HG03571 (cell line): ENCODE measurements at regions not wholly inside any gene's neighbourhood (a gene's known extent, or its start where the extent isn't known, plus 50 kb on each side); places are given as distances from the start of the nearest gene placed in this dataset.
"Not testable (repeated sequence)": the region's sequence is repeated elsewhere in the genome, so short reads cannot be mapped to it uniquely, and the experiment has no call there.

Experiments
- ATAC-seq: cut with Tn5 transposase; IDR thresholded peaks from one replicate; pipeline ENCODE4 v1.9.1; 2021; ENCODE audit not compliant: unreplicated experiment

DNA sequence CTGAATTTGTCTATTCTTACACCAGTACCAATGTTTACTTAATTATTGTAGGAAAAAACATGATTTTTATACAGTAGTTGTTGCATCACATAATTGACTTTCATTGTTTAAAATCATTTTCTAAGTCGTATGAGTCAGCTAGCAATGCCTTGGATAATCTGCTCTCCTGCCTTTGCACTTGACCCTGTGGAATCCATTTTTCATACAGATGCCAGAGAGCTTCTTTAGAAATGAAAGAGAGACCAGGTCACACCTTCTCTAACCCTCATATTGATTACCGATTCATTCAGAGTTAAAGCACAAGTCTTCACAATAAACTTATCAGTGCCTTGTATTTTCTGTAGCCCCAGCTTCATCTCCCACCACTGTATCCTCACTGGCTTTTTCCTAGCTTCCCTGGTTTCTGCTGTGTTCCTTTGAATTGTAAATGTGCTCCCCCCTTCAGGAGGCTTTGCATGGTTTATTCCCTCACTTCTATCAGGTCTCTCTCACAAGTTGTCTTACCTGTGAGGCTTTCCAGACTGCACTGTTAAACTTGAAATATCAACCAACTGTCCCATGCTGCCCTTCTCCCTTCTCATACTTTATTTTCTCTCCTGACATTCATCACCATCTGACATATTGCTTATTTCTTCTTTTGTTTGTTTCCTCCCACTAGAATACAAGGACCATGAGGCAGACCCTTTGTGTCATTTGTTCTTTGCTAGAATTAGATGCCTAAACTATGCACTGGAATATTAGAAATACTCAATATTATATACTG, 662.0 kb upstream of the GBE1 start:
- no peak for ATAC-seq

DNA sequence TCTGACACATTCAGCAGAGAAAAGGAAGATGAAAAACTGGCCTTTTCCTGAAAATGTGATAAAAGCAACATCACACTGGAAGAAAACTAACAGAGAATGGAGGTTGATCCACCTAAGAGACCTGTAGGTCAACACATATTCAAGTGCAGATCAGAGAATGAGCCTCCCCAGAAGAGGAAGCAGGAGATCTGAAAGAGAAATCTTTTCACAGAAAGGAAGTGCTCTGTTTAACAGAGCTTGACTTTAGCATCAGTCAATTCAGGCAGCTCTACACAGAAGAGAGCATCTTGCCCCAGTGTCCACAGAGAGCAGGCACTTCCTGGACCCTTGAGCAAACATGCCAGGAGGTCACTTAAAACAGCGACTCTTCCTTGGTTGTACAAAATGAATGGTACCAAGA, 655.4 kb upstream of the GBE1 start:
- no peak for ATAC-seq

DNA sequence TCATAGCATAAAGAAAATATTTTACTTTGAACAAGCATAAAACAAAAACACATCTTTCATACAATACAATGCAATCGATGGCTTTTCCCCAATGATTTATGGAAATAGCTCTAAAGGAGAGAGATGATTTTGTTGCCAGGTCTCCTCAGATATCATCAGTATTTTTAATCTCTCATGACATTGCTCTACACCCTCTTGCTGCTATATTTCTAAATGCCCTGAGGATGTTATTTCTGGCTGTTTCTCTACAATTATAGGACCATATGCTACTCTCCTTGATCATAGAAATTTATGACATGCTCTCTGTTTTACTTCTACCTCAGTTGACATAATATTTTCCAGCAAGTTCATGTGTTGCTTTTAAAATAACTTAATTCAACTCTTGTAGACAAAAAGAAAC, 654.9 kb upstream of the GBE1 start:
- ATAC-seq = no peak

DNA sequence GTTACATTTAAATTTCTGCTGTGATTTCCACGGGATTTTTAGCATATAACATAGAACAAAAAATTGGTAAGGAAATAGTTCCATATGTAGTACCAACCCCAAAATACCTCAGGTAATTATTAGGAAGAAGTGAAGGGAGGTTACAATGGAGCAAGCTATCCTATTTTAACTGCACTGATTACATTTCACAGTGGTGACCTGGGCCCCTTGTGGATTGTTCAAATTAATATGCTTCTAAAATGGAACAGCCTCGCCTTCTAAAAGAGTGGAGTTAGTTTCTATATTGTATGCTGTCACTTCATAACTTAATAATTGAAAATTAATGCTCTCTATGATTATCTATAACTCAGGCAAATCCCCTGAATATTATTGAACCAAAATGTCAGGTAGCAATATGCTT, 651.7 kb upstream of the GBE1 start:
- ATAC-seq = no peak

DNA sequence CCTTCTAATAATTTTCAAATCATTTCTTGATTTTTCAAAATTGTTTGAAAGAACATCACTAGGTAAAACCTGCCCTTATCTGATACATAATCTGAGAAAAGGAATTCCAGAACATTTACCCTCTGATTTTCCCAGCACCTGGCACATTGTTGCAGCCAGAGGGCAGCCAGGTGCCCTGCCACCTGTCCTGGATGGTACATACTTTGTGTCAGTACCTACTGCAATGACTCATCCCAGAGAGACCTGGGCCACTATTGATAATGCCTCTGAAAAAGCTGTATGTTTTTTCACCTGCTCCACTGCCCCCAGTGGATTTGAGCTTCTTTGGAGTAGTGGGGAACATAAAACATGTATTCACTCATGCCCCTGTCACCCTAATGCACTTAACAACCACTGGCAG, 648.9 kb upstream of the GBE1 start:
- ATAC-seq = no peak

DNA sequence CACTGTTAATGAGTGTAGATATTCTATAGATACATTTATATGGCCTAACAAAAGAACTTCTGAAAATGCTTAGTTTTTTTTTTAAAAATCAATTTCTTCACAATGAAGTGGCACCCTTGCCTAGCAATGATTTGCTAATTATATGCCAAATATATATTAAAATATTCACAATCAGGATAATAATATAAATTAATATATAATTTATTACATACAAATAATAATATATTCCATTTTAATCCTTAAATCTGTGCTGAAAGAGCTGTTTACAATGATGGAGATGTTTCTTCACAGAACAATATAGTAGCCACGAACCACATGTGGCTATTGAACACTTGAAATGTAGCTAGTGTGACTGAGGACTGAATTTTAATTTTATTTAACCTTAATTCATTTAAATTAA, 648.4 kb upstream of the GBE1 start:
- ATAC-seq = no peak

DNA sequence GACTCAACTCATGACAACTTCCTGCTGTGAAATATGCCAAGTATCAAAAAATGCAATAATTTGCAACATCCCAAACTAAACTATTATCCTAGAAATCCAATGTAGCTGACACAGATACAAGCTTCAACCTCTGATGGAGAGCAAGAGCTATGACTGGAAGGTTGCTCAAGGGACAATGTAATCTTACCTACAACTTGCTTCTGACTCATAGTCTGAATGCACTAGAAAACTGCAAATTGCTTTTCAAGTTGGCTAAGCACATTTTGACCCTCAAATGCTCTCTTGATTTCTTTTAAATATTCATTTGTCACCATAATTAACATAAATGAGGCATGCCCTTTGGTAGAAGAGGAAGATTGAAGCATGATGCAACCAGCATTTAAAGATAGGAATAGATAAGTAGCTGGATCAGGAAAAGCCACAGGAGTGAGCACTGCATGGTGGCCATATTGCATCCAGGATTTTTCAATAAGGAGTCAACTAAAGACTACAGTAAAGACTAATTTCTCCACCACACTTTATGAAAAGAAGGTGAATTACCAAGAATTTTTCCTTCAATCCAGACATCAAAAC, 630.8 kb upstream of the GBE1 start:
- ATAC-seq = no peak

DNA sequence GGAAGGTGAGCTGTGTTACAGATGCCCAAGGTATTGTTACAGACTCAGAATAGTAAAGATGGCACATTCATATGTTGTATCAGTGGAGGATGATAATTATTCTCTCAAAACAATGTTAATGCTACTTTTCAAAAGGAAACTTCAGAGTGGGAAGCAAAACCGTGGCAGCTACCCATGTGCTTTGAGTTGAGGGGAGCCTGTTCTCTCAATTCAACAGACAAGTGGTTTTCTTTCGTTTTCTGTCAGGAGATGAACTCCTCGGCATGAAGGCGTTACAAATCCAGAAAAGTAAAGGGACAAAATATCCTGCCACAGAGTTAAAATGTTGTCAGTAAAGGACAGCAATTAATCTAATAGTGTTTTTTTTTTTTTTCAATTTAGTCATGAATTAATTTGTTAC, 629.4 kb upstream of the GBE1 start:
- ATAC-seq = no peak

DNA sequence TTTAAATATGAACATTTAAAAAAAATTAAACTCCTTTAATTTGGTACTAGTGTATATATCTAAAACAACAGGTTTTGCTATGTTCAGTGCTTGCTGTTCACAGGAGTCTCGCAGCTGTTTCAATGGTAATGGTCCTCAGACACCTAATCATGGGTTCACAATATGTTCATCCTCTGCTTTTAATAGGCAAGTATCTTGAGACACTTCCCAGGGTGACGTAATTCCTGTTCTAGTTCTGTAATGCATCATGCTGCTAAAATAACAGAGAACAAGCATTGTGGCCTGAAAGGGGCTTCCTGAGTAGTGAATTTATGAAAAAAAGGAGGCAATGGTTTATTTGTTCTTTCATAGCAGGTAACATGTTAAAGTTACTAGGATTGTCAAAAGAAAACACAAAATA, 625.2 kb upstream of the GBE1 start:
- ATAC-seq = no peak

DNA sequence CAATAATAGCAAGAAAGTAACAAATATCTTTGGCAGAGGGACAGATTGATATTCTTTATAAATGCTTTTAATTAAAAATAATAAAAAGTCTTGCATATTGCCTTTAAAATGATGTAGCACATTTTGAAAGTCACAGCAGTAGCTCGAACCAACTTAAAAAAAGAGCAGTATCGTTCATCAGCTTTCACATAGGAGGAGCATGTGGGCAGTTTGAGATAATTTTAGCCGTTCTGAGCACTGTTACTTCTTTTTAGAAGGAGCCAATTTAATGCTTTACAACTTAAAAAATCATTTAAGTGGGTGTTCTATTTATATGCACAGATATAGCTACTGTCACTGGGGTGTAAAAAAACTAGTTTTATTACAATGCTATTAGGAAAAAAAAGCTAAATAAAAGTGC, 622.7 kb upstream of the GBE1 start:
- ATAC-seq = no peak

DNA sequence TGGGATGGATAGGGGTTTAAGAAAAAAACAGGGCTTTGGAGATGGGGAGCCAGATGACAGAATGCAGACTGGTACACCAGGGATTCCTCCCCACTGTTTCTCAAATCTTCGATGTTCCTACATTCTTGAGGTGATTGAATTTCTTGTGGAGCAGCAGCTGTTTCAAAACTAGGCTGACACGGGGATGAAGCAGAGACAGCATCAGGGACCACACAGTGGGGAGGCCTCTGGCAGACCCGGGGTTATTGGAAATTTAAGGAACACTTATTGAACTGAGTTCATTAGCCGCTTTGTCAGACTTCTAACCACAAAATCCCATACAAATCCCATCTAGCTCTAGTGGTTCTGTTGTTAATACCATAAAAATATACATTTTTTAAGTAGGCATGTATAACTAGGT, 621.4 kb upstream of the GBE1 start:
- ATAC-seq = no peak

DNA sequence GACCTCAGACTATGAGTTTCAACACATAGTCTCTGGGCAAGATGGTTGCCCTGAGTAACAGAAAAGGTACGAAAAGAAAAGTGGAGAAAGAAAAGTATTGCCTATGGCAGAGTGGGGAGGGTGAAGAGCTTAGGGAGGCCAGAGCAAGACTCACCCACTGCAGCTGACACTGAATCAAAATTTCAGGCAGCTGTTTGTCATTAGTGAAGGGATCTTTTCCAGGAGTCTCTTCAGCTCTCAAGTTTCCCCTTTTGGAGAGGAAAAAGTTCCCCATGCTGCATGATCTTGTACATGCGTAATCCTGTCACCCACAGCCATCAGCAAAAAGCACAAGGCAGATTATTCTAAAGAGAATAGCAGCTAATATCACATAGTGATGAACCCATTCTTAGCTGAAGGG, 616.9 kb upstream of the GBE1 start:
- no peak for ATAC-seq

DNA sequence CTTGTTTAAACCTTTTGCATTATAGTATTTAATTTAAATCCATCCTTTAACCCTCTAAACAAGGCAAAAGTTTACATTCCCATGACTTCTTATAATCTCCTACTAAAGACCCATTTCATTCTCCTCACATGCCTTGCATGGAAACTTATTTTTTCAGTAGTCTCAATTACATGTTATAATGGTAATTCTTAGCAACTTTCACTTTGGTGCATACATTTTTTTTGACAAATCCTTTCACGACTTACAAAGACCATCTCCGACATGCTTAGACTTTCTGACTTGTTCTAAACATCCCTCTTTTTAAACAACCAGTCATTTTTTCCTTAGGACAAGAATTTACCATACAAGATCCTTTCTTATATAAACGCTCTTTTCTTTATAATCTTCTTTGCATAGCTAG, 615.4 kb upstream of the GBE1 start:
- ATAC-seq = no peak

DNA sequence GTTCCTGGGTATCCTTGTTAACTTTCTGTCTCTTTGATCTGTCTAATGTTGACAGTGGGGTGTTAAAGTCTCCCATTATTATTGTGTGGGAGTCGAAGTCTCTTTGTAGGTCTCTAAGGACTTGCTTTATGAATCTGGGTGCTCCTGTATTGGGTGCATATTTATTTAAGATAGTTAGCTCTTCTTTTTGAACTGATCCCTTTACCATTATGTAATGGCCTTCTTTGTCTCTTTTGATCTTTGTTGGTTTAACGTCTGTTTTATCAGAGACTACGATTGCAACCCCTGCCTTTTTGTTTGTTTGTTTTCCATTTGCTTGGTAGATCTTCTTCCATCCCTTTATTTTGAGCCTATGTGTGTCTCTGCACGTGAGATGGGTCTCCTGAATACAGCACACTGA, 612.4 kb upstream of the GBE1 start:
- not testable (repeated sequence) for ATAC-seq

DNA sequence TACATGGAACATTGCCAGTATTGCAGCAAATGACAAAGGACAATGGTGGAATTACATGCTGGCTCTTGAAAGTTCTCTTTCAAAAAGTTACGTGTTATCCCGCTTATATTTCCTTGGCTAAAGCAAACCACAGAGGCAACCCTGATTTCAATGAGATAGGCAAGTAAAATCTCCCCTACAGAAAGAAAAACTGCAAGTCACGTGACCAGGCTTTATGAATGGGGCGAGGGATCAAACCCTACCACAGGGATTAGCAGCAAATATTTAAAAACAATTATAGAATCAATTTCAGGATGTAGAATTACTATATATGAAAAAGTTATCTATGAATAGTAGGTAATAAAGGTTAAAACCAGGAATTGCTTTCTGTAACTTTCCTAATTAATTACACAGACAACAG, 603.4 kb upstream of the GBE1 start:
- ATAC-seq = no peak

DNA sequence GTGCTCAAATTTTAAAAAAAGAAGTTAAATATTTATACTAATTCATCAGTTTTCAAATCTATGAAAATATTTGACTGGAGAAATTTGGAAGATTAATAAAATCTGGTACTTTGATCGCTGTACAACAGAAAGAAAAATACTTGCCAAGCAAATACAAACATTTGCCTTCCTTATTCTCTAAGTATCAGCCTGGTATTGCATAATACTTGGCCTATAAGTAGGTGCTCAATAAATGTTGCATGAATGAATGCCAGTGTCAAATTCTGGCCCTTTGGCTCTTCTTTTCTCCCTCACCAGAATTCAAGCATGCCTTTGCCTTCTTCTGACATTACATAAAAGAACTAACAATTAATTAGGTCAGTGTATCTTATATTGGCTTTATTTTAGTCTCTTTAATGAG, 601.7 kb upstream of the GBE1 start:
- no peak for ATAC-seq

DNA sequence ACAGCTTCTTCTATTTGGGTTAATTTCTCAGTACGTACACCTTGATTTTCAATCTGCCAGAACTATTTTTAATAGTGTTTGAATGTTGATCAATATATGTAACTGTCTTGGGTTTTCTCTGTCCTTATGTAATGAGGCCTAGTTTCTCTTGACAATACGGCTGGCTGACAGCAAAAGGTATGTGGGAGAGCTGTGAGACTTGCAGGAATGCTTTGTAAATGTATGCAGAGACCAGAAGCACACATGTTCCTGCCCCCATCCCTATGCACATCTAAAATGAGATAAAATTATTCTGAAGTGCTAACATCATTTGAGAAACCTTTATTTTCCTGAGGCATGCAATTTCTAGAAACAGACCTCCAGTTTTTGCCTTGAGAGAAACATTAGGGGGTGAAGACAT, 593.8 kb upstream of the GBE1 start:
- ATAC-seq = no peak

DNA sequence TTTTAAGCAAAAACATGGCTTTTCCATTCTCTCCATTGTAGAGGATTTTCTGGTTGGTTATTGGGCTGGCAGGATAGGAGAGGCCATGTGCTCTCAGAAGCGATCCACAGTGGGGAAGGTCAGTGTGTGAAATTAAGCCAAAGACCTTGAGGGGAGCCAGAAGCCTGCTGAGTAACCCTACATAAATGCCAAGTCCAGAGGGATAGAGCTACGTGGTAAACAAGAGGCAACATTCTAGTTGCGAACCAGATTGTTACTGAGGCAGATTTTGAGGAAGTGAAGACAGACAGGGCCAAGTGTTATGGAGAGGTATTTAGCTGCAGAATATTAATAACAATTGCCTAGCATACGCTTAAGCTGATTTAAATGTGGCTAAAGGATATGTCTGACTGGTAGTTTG, 592.8 kb upstream of the GBE1 start:
- no peak for ATAC-seq

DNA sequence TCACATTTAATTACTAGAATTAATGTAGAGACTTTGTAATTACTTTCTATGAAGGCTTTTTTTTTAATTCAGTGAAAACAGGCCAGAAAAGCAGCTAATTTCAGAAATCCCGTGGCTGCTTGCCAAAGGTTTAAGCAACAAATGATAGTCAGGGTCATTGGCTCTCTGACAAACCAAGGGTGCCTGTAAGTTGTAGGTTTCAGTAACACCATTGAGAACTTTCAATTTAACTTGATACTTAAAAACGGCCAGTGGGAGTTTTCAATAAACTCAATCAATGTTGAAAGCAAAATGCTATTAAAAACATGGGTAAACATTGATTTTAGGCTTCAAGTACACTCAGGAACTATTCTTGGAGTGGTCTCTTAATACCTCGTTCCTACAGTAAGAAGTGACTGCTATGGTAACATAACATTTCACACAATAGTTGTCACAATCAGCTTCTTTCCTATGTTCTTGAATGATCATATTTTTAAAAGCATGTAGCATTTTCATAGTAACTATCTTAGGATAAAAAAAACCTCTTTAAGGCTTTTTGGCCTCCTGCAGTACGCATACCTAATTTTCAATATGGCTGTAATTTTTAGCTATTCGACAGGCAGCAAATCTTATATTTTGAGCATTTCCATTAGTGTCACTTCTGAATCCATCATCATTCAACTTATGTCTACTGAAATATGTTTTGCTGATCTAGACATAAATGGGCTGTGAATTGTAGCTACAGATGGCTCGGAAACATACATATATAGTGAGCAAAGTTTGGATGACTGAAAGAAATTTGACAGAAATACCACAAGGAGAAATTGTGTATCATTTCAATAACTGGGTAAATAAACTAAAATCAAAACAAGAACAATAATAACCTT, 592.1 kb upstream of the GBE1 start:
- ATAC-seq = no peak

DNA sequence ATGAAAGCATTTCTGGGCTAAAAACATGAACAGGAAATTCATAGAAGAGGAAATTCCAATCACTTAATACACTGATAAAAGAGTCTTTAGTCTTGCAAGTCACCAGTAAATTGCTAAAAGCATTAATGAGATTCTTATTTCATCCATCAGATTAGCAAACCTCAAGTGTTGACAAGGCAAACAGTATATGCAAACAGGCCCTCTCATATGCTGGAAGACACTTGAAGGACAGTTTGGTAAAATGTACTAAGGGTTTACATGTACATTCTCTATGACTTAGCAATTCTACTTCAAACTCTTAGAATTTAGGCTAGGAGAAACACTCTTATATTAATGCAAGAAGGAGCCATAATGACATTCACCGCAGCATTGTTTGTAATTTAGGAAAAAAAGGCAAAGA, 586.1 kb upstream of the GBE1 start:
- ATAC-seq = no peak

DNA sequence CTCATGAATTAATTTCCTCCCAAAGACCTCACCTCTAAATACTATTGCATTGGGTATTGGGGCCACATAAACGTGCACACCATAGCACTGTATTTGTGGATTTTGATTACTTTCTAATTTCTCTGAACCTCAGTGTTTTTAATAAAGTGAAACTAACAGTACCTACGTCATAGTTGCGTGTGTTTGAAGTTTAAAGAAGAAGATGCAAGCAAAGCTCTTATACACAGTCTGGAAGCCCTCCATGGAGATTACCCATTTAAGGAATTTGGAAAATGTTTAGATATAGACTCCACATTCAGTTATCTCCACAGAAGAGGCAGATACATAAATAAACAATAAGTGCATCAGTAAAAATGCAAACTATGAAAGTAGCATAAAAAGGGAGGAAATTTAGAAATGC, 581.1 kb upstream of the GBE1 start:
- no peak for ATAC-seq

DNA sequence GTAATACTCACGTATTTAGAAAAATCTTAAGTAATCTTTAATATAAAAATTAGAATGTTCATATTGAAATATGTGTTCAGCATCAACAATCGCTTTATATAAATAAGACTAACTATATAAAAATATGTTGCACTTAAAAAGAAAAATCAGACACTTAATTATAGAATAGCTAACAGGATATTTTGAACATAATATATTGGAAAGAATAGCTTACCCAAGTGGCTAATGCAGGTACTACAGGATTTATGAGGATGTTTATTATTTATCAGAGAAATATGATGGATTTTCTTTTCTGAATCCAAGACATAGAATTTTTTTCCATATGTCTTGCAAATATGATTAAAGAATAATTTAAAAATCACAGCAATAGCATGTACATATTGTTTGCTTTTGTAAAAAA, 567.9 kb upstream of the GBE1 start:
- no peak for ATAC-seq
